Left cardiac atrium (tissue), 4 donors: ENCODE measurements at regions not wholly inside any gene's neighbourhood (a gene's known extent, or its start where the extent isn't known, plus 50 kb on each side); places are given as distances from the start of the nearest gene placed in this dataset.

ENCODE experiments used
- ATAC-seq, 2 donors: fragments of 200-7000 bp; cut with Tn5 transposase; one replicate each; pipeline ENCODE4 v1.9.1; 2020; ENCODE audit warnings: mild to moderate bottlenecking in 2 of 2, moderate library complexity in 2 of 2
- DNase-seq: peaks from one replicate; pipeline ENCODE4 v3.0.0-alpha.2; 2020
- intact Hi-C, 2 donors: fragments of 100-400 bp; cut with DNase I; formaldehyde crosslinking; loops; one replicate each; pipeline versions ENCODE4 v1.14.1 to v1.15.1; 2022 to 2023
- donor health status: DM: no; HTN: yes; CAD: no.
- donor health status: DM: no; HTN: yes; CAD: no; lungs with severe emphysema.
- donor health status: DM: yes; HTN: yes; CAD: no.
- donor health status: Dilated cardiomyopathy.

DNA sequence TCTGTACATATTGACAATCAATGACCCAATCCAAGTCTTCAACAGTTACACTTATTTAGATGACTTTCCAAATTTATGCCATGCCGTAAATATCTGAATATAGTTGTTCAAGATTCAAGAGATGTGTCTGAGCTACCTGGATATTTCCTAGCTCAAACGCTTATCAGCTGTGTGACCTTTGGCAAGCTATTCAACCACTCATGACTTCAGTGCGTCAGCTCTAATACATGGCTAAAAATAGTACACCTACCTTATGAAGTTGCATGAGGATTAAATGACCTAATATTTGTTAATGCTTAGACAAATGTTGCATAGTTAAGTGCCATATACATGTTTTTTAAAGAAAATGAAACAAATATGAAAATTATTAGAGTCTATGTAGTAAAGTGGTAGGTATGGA is 704.1 kb downstream of the OLFM4 start:
- no peak for ATAC-seq

DNA sequence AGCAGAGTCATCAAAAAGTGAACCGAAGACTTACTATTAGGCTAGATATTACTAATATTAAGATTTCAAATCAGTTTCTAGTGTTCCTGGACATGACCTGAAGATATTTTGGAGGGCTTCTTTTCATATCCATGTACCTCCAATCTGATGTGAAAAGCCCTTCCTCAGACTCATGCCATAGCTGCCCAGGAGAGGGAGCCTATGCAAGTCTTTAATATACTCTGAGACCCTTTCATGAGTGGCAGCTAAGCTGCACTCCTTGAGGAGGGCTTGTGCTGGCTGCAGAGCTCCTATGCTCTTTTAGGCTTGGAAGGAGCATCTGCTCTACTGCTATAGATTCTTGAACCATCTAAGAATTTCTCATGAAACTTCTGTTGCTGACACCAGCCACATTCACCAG is 715.3 kb downstream of the OLFM4 start:
- DNase-seq = no peak
- intact Hi-C loops = no loop called here
- no peak for ATAC-seq

More for the DNA sequence above, 704.1 kb downstream of the OLFM4 start:
- intact Hi-C loops = no loop called here
- DNase-seq = no peak

GRCh38 chr13:53747825-53748224 is 719.2 kb downstream of the OLFM4 start:
- ATAC-seq (no peak), DNase-seq (no peak)
- intact Hi-C loops = no loop called here

DNA sequence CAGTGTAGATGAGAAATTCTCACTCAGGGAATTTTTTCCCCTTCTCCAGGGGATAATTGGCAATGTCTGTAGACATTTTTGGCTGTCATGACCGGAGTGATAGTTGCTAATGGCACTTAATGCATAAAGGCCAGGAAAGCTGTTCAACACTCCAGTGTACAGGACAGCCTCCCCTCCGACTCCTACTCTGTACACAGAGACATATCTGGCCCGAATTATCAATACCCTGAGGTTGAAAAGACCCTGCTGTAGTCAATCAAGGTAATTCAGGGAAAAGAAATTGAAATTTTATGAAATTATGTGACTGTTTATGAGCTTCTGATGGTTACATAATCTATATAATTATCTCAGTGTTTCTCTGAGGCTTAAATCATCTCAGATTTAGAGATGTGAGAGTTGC is 720.7 kb downstream of the OLFM4 start:
- no peak for ATAC-seq
- intact Hi-C loops = no loop called here
- DNase-seq = no peak

DNA sequence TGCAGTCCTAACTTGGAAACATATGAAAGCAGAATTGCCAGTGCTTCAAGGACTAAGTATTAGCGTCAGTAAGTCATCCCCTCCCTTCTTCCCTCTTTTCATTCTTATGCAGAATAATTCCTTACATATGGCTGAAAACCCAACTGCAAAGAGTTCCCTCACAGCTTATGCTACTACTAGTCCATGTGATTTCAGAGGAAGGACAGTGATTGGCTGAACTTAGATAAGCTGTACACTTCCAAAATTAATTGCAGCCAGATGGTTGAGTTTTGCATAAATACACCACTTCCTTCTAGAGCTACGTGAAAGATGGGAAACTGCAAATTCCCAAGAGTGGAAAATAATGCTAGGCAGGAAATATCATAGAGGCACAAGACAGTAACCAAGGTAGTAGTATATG is 730.4 kb downstream of the OLFM4 start:
- DNase-seq = no peak
- no peak for ATAC-seq
- intact Hi-C loops = no loop called here

DNA sequence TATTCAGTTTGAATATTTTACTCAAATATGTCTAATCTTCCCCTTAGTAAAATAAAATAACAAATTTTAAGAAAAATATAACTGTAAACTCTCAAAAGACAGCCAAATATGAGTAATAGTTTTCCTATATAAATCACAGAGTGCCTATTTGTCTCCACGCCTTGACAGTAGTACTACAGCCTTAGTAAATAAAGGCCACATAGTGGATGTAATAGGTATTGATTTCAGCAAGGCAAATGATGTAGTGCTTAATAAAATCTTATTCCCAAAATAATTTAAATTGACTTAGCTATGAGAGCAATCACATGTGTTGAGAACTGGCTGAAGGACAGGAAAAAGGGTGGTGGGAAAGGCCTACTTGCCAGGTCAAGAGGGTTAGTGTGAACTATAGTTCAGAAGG is 747.2 kb downstream of the OLFM4 start:
- DNase-seq (no peak), ATAC-seq (no peak)
- intact Hi-C loops = no loop called here

DNA sequence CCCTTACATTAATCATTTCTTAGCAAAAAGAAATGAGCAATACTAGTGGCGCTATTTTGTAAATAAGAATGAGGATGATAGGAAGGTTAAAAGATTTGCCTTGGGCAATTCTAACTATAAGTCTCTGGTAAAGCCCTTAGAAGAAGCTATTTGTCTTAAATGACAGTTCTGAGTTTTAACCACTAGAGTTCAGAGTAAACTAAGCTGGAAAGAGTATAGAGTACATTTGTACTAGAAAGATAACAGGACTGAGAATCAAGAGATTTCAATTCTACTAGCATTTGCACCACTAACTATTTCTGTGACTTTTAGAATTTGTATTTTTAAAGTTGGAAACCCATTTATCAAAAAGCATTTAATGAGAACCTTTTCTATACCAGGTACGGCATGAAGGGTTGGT is 750.3 kb downstream of the OLFM4 start:
- DNase-seq (no peak), ATAC-seq (no peak)
- intact Hi-C loops = no loop called here

DNA sequence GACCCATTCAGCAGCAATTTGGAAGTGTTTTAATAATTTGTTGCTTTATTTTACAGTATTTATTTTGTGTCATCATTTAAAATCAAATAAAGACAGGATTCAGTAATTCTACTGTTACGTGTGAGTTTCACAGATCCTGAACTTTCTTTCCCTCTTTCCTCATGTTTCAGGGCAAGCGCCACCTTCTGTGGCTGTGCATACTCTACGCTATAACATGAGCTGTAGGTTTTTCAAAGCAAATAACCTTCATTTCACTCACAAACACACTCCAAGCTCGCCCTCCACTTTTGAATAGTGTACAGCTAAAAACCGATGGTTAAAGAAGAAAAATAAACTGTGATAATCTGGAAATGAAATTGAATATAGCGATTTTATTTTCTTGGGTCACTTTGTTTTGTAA is 753.3 kb downstream of the OLFM4 start:
- intact Hi-C loops = loop anchor here in 1 of 2 donors (5.0 kb wide), 1 partner anchor 755 kb away; no protein-coding TSS in a partner anchor
- ATAC-seq (no peak), DNase-seq (no peak)

- peak in 1 of 2 donors; percentile 72 for ATAC-seq
- no peak for DNase-seq
- intact Hi-C loops = loop anchor here in 1 of 2 donors (5.0 kb wide), 1 partner anchor 755 kb away; no protein-coding TSS in a partner anchor
Observed at GRCh38 chr13:53782488-53782961, 753.9 kb downstream of the OLFM4 start.

DNA sequence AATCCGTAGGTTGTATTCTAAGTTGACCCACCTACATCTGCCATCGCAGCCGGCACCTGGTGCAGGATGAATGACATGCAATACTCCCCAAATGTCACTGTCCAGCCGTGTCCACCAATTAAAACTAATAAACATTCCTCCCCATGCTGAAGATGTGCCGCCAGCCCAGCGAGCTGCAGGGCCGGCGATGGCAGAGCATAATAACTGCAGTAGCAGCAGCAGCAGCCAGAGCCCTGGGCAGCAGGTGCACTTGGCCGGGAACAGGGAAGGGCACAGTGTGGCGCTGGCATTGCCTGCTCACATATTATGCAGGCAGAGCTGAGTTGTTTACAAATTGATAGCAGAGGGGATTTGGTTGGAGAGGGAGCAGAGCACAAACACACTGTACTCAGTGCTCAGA is 754.9 kb downstream of the OLFM4 start:
- no peak for ATAC-seq
- DNase-seq = no peak
- intact Hi-C loops = loop anchor here in 1 of 2 donors (5.0 kb wide), 1 partner anchor 754 kb away; no protein-coding TSS in a partner anchor

- intact Hi-C loops = no loop called here
- DNase-seq (no peak), ATAC-seq (no peak)
Observed at GRCh38 chr13:53788286-53788685, 759.7 kb downstream of the OLFM4 start.

DNA sequence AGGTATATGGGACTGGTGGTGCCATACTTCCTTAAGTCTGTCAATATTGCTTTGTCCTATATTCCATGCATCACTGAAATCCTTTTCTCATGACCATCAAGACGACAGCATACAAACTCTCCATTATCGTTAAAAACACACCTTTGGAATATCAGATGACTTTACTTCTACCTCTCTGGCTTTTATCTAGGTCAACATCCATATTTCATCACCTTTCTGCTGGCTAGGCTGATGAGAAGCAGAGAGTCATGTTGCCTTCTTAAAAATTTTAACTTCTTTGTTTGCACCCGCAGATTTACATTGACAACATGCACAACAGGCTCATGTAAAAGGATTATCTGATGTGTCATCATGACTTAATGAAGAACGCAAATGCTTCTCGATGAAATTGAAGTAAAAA is 771.4 kb downstream of the OLFM4 start:
- no peak for DNase-seq
- intact Hi-C loops = no loop called here
- ATAC-seq = no peak

DNA sequence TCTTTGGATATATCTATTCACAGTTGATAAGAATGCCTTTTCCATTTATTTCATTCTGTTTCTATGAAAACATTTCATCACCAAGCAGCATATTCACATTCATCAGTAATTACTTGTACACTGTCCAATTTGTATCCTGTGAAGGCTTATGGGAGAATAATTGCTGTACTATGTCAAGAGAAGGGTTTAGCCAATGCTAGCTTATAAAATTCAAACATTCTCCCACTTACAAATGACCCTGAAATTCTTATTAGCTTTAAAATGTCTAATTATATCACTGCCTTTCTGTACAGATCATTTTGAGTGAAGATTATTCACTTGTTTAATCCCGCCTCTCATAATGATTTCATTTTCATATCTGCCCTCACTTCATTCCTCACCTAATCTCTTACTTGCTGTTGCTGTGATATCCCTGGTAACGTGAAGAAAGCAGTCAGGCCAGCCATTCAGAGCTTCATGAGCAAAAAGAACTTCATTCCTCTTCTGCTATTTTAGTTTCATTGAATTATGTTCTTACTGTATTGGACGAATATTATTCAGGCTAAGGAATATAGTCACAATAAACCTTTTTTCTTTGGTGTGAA is 778.7 kb downstream of the OLFM4 start:
- DNase-seq (no peak), ATAC-seq (peak in 1 of 2 donors; percentile 80)
- intact Hi-C loops = no loop called here

DNA sequence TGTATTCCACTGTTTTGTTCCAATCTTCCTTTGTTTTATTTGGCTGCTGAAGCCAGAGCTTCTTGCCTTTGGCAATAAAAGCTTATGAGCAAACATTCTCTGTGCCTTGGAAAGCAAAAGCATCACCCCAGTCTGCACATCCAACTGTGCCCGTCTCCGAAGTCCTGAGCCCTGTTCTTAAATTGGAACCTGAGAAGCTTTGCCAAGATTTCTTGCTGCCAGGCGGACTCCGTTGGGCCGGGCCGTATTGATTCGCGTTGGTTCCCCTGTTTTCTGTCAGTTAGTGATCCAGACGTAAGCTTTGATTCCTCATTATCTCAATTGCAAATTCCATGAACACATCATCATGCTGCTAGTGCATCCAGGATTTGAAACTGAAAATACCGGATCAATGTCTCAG is 793.0 kb downstream of the OLFM4 start:
- ATAC-seq (no peak), DNase-seq (no peak)
- intact Hi-C loops = no loop called here

GRCh38 chr13:53822136-53822535 is 793.5 kb downstream of the OLFM4 start:
- DNase-seq (no peak), ATAC-seq (no peak)
- intact Hi-C loops = no loop called here

- ATAC-seq (no peak), DNase-seq (no peak)
- intact Hi-C loops = no loop called here
Observed at GRCh38 chr13:53839461-53839860, 810.8 kb downstream of the OLFM4 start.

- DNase-seq (no peak), ATAC-seq (no peak)
- intact Hi-C loops = no loop called here
Observed at GRCh38 chr13:53844473-53845146, 816.0 kb downstream of the OLFM4 start.

- ATAC-seq (no peak), DNase-seq (no peak)
- intact Hi-C loops = no loop called here
Observed at GRCh38 chr13:53847502-53847901, 818.9 kb downstream of the OLFM4 start.

DNA sequence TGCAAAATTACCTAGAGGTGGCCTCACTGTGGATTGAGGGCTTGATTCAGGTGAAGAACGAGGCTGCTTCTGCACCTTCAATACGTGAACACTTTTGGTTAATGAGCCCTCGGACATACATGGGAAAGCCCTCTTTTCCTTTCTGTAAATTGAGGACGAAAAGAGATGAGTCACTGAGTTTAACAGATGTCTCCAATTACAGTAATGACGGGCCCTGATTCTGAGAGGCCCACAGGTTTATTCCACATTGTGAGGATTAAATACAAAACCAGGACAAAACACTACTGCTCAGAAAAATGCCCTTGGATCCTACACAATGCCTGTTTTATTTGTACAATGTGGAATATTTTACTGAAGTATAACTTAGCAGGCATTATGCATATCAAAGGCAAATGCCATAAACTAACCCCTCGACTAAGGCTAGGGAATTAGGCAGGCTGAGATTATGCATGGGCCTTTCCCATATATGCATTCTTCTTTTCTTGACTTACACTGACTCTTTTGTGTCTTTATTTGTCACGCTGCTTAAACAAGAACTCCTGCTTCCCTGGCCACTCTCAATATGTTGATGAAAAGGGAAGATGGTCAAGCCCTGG is 819.9 kb downstream of the OLFM4 start:
- ATAC-seq (no peak), DNase-seq (no peak)
- intact Hi-C loops = no loop called here

DNA sequence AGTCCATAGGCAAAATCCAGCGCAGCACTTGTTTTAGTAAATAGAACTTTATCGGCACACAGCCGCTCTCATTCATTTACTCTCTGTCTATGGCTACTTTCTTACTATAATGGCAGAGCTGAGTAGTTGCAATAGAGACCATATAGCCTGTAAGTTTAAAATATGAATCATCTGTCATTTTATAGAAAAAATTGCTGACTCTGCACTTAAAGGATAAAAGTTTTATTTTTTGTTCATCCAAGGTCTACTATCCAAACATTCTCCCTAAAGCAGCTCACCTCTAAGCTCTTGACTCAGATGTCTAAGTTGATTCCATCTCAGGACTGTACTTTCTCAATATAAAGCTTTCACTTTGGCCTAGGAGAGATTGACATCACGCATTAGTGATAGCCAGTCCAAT is 825.7 kb downstream of the OLFM4 start:
- intact Hi-C loops = no loop called here
- ATAC-seq (no peak), DNase-seq (no peak)
